Calu3 (cell line): ENCODE measurements at regions not wholly inside any gene's neighbourhood (a gene's known extent, or its start where the extent isn't known, plus 50 kb on each side); places are given as distances from the start of the nearest gene placed in this dataset.
"Not testable (repeated sequence)": the region's sequence is repeated elsewhere in the genome, so short reads cannot be mapped to it uniquely, and the experiment has no call there.

Experiments
- BruUV-seq: library from RNA; stranded (reverse); fragments of 400-500 nt; replicated peaks from 2 replicates; lab custom pipeline; 2021; lab: Mats Ljungman, UMichigan
- CTCF ChIA-PET: fragments of 300-600 bp; sonication (Branson Sonifier 250); formaldehyde crosslinking; loops from one replicate; lab custom pipeline; 2022; ENCODE audit warnings: antibody characterized with exemption; lab: Charles Lee
- DNase-seq: peaks from one replicate; pipeline ENCODE4 v3.0.0; 2022
- H3K27ac Mint-ChIP-seq: one replicate; pipeline ENCODE4 v1.8.0; 2022; ENCODE audit warnings: mixed read lengths; ENCODE audit not compliant: unreplicated experiment
- H3K27me3 Mint-ChIP-seq: one replicate; pipeline ENCODE4 v1.8.0; 2022; ENCODE audit warnings: mixed read lengths; ENCODE audit not compliant: unreplicated experiment
- H3K36me3 Mint-ChIP-seq: one replicate; pipeline ENCODE4 v1.8.0; 2022; ENCODE audit warnings: mild to moderate bottlenecking, moderate library complexity, mixed read lengths; ENCODE audit not compliant: insufficient read depth, unreplicated experiment
- H3K4me1 Mint-ChIP-seq: one replicate; pipeline ENCODE4 v1.8.0; 2022; ENCODE audit warnings: mild to moderate bottlenecking, low read depth, mixed read lengths; ENCODE audit not compliant: unreplicated experiment
- H3K4me3 Mint-ChIP-seq: one replicate; pipeline ENCODE4 v1.8.0; 2022; ENCODE audit warnings: mild to moderate bottlenecking, low read depth, moderate library complexity, mixed read lengths; ENCODE audit not compliant: unreplicated experiment
- H3K9me3 Mint-ChIP-seq: one replicate; pipeline ENCODE4 v1.8.0; 2022; ENCODE audit warnings: low read depth, mixed read lengths; ENCODE audit not compliant: unreplicated experiment
- CTCF ChIP-seq: fragments of 200-600 bp; IDR thresholded peaks from one replicate; pipeline ENCODE4 v1.8.0; 2022; ENCODE audit warnings: antibody characterized with exemption; ENCODE audit not compliant: unreplicated experiment
- intact Hi-C: fragments of 100-400 bp; cut with micrococcal nuclease; formaldehyde crosslinking; loops from one replicate; pipeline ENCODE4 v1.10.0; 2022; ENCODE audit not compliant: unreplicated experiment

GRCh38 chr2:184394642-184395041 lies 203.7 kb upstream of the ZNF804A start:
- BruUV-seq = no TSS peak
- no peak overlapping the region for H3K4me3 Mint-ChIP-seq
- no peak overlapping the region for H3K27ac Mint-ChIP-seq
- H3K36me3 Mint-ChIP-seq = no peaks in the 10 kb centered on the region
- H3K9me3 Mint-ChIP-seq = peaks cover 2% of the 10 kb centered on the region
- no peaks in the 10 kb centered on the region for H3K4me1 Mint-ChIP-seq
- DNase-seq = peak; percentile 18
- intact Hi-C loops = no loop called here
- no peak for TF ChIP-seq CTCF
- H3K27me3 Mint-ChIP-seq = no peaks in the 10 kb centered on the region
- CTCF ChIA-PET = no interaction called here

GRCh38 chr2:184402381-184402780 lies 195.9 kb upstream of the ZNF804A start:
- peaks cover 9% of the 10 kb centered on the region for H3K4me1 Mint-ChIP-seq
- no peak overlapping the region for H3K27ac Mint-ChIP-seq
- no peak overlapping the region for H3K4me3 Mint-ChIP-seq
- H3K9me3 Mint-ChIP-seq = no peaks in the 10 kb centered on the region
- no peak for DNase-seq
- H3K36me3 Mint-ChIP-seq = peaks cover 3% of the 10 kb centered on the region
- intact Hi-C loops = no loop called here
- no peaks in the 10 kb centered on the region for H3K27me3 Mint-ChIP-seq
- no TSS peak for BruUV-seq
- CTCF ChIA-PET = no interaction called here
- TF ChIP-seq CTCF = no peak

- CTCF ChIA-PET = not testable (repeated sequence)
- H3K4me1 Mint-ChIP-seq = peaks cover 16% of the 10 kb centered on the region
- H3K27ac Mint-ChIP-seq = peak overlapping the region; percentile 62
Measured at GRCh38 chr2:184407041-184407630, 191.2 kb upstream of the ZNF804A start.

GRCh38 chr2:184410160-184410559 lies 188.2 kb upstream of the ZNF804A start:
- no peak for TF ChIP-seq CTCF
- Mint-ChIP-seq H3K27me3 (no peaks in the 10 kb centered on the region), H3K4me1 (peaks cover 16% of the 10 kb centered on the region), H3K36me3 (peaks cover 5% of the 10 kb centered on the region), H3K27ac (no peak overlapping the region), H3K4me3 (no peak overlapping the region), H3K9me3 (no peaks in the 10 kb centered on the region)
- no peak for DNase-seq
- no TSS peak for BruUV-seq
- CTCF ChIA-PET = no interaction called here
- intact Hi-C loops = no loop called here

More at GRCh38 chr2:184407041-184407630, 191.2 kb upstream of the ZNF804A start:
- BruUV-seq, H3K36me3 Mint-ChIP-seq, H3K27me3 Mint-ChIP-seq, H3K4me3 Mint-ChIP-seq, H3K9me3 Mint-ChIP-seq, intact Hi-C loops: not testable (repeated sequence)
- DNase-seq = peak; percentile 16

GRCh38 chr2:184413221-184413620 lies 185.1 kb upstream of the ZNF804A start:
- H3K4me1 Mint-ChIP-seq = no peaks in the 10 kb centered on the region
- CTCF ChIA-PET = no interaction called here
- no peak overlapping the region for H3K4me3 Mint-ChIP-seq
- BruUV-seq = no TSS peak
- TF ChIP-seq CTCF = no peak
- intact Hi-C loops = no loop called here
- no peak for DNase-seq
- H3K27me3 Mint-ChIP-seq = no peaks in the 10 kb centered on the region
- no peak overlapping the region for H3K27ac Mint-ChIP-seq
- no peaks in the 10 kb centered on the region for H3K36me3 Mint-ChIP-seq
- no peaks in the 10 kb centered on the region for H3K9me3 Mint-ChIP-seq
